ENCODE measurements at regions not wholly inside any gene's neighbourhood (a gene's known extent, or its start where the extent isn't known, plus 50 kb on each side); places are given as distances from the start of the nearest gene placed in this dataset.

DNA sequence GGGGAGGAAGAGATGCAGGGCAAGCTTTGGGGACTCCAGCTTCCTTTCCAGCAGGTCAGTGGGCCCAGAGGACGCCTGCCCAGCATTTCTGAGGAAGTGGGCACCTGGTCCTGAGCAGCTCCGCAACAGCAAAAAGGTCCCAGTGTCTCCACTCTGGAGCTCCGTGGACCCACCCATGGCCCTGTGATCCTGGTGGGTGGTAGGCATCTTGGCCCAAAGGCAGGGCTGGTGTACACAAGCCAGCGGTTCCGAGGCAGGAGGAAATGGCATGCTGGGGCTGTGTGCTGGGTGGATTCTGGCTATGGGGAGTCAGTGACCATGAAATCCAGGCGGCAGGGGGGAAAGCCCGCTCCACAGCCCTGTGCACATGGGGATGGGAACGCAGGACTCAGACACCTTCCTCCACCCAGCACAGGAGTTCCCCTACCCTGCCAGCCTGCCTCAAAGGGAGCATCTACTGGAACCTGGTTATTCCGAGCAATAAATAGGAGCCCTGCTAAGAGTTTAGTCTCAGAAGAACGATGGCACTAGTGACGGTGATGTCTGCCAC lies 206.0 kb downstream of the GLI2 start:
- no peak for DNase-seq

DNA sequence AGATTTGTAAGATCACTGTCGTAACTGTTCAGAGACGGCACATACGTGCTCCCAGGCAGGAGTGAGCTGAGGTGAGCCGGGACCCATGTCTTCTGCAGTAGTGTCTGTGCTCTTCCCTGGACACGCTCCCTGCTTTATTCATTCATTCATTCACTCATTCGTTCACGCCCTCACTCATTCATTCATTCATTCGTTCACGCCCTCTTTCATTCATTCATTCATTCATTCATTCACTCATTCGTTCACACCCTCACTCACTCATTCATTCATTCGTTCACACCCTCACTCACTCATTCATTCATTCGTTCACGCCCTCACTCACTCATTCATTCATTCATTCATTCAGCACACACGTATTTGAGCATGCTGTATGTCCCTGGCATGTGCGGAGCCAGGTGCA lies 207.0 kb downstream of the GLI2 start:
- no peak for DNase-seq

DNA sequence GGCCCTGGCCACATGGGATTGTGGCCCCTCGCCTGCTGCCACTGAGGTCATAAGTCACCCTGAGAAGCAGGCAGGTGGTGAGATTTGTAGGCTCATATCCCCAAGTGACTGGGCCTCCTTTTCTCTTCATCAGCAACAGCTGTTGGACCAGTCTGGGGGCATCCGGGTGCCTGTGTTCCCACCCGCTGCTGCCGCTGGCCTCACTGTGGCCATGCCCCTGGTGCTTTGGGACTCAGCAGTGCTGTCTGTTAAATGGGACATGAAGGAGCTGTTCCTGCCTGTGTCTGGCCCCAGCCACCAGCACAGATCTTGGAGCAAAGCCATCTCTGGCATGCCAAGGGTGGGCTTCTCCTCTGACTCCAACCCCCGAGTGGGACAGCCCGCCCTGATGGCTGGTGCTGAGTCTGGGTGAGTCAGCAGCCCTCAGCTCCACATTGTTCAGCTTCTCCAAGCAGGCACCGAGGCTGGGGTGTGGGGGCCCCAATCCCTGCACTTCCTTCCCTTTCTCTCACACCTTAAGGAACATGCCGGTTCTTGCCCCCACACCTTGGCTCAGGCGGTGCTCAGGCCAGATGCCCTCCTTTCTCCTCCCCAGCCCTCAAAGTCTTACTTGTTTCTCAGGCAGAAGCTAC lies 207.9 kb downstream of the GLI2 start:
- no peak for DNase-seq

DNA sequence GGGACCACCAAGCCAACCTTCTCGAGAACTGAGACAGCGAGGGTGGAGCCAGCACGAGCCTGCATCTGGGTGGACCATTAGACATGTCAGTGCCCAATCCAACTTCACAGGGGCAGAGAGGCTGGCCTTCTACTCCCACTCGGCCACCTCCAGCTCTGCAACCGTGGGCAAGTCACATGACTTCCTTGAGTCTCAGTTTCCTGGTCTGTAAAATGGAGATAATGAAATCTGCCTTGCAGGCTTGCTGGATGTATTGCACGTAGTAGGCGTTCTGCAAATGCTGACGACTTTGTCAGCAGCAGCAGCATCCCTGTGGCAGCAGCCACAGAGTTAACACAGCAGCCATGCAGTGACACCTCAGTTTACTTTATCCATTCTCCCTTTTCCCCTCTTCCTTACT lies 208.9 kb downstream of the GLI2 start:
- DNase-seq: no peak

DNA sequence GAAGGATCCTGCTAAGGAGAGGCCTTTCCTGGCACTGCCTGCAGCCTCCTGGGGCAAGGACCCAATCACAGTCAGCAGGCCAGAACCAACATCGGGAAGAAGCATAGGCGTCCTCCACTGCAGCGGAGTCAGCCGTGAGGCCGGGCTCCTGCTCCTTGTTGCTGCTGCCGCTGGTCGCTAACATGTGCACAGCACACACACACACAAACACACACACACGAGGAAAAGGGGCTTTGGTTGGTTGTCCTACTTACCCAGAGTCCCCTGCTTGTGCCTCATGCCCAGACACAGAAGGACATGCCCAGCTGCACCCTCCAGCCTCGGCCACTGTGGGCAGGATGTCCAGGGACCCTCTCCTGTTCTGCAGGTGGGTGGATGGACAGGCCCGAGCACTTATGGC lies 209.4 kb downstream of the GLI2 start:
- no peak for DNase-seq

DNA sequence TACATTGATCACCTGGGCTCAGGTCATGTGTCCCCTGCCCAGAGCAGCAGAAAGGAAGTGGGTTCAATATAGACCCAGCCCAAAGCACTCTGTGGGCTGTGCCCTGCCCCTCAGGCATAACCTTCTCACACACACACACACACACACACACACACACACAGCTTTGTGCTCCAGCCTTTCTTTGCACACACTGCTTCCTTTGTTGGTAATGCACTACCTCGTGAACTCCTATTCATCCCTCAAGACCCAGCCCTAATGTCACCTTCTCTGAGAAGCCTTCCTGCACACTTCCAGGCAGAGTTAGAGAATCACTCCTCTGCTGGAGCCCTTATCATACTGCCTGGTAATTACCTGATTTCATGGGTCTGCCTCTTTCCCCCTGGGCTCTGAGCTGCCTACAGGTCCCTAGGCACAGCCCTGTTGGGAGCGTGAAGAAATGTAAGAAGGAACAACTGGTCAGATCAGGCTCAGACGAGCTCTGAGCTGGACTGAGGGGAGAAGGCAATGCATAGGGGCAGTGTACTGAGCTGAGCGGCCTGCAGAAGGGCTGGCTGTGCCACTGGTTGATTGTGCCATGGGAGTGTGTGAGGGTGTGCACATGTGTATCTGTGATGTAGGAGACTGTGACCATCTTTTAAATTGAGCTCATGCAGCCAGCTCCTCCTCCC lies 210.3 kb downstream of the GLI2 start:
- no peak for DNase-seq

DNA sequence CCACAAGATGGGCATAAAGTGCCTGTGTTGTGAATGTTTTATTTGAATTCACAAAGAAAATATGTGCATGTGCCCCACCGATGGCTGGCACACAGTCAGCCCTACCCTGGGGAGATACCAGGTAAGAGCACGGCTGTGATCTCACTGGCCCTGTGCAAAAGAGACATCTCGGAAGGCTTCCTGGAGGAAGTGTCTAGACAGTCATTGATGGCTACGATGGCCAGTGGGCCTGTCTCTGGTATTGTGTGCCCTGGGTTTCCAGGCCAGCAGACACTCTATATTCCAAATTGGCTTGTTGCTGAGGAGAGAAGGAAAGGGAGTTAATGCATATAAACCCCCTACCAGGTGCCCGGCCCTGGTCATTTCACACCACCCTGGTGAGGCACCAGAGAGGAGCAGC lies 211.7 kb downstream of the GLI2 start:
- no peak for DNase-seq

DNA sequence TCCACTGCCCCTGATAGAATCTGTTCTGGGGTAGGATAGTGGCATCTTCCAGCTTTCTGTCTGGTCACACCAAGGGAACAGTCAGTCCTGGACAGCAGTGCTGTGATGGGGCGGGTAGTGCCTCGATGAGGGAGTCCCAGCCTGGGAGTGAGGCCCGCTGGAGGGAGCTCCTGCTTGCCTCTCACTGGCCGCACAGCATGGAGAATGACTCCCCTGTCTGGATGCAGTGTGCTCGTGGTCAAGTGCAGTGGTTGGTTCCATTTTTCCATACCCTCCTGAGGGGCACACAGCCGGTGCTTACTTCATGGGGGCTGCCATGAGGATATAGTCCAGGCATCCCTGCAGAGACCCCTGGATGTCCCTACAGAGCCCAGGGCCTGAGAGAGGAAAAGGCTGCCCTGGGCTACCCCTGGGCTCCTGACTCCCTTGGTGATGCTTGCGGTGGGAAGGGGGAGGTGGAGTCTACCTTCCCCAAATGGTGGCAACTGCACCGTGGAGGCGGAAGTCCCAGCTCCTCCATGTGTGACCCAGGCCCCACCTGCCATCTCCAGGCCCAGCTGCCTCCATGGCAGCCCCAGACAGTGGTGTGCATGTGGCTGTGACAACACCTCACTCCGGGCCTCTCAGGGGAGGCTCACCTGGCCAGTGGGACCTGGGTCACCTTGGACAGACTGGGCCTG lies 212.5 kb downstream of the GLI2 start:
- no peak for DNase-seq

DNA sequence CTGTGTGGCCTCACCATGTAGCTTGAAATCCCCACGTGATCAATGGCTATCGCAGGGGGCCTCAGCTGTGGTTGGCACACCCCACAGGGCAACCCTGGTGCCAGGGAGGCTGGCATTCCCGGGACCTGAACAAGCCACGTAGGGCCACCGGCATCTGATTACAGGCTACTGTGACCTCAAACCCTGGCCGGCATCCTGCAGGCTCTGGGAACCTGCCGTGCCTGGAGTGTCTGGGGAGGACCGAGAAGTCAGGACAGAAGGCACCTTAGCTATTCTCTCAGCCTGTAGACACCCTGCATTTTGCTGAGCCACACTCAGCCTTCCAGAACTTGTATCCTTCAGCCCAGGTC lies 213.0 kb downstream of the GLI2 start:
- no peak for DNase-seq

DNA sequence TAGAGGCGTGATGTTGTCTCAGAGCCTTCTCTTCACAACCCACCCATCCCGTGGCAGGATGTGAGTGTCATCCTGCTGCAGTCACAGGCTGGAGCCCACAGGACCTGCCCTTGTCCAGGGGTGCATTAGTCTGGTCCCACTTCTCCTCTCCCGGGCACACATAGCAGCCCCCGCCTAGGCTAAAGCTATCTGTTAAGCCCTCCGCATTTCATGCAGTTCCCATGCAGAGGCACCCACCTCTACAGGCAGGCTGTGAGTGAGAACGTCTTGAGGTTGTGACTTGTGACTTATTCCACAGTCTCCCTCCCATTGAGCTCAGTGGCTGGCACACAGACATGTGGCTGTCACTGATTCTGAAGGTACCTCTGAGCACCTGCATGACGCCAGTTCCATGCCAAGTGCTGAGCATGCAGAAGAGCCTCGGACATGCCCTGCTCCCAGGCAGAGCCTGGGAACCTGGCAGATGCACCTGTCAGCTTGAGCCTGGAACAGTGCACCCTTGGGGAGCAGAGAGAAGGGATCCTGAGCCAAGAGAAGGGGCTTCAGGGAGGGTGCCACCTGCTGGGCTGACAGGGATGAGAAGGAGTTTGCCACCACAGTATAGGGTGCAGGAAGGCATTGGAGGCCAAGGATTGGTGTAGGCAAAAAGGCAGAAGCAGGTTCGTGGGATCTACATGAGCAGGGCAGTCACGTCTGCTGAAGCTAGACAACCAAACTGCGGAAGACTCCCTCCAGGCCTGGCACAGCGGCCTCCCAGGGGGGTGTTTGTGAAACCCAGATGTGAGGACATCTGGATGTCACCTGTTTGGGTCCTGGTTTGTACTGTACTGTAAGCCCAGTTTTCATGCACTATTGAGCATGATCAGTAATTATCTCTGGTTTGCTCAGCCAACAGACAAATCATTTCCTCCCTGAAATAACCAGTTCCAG lies 213.6 kb downstream of the GLI2 start:
- DNase-seq: peak; percentile 17

DNA sequence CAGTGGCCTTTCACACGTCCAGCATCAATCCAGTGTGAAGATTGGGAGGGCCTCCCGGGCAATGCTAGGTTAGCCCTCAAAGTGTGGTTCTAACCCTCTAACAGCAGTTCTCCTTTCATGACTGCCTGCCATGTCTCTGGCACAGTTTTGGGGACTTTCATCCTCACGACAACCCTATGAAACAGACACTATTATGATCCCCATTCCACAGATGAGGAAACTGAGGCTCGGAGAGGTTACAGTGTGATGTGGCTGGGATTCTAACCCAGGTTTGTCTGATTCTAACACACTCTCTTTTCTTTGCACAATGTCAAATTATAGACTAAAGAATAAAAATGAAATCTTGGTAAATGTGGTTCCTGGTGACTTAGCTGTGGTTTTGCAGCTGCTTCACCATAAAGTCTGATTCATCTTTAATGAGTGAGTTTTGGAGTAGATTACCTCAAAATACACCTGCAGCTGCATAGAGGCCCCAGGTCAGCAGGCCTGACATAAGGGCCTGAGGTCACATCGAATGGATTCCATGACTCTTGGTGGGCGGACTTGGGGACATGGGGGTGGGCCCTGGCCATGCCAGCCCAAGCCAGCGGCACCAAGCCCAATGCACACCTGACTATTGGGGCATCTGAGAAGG lies 214.4 kb downstream of the GLI2 start:
- no peak for DNase-seq

DNA sequence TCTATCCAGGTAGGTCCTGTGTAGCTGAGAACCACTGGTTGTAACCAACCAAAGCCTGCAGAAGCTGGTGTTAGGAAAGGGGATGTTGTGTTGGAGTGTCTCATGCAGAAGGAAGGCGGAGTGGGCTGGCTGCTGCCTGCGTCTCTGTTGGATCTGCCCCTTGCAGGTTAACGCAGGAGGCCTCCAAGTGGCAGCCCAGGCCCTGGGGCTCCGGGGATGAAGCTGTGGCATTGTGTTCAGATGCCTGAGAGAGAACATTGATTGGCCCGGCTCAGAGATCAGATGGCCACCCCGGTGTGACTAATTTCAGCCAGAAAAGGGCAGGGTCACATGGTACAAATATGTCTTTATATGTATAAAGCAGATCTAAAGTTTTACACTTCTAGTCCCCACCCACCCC lies 216.0 kb downstream of the GLI2 start:
- no peak for DNase-seq

DNA sequence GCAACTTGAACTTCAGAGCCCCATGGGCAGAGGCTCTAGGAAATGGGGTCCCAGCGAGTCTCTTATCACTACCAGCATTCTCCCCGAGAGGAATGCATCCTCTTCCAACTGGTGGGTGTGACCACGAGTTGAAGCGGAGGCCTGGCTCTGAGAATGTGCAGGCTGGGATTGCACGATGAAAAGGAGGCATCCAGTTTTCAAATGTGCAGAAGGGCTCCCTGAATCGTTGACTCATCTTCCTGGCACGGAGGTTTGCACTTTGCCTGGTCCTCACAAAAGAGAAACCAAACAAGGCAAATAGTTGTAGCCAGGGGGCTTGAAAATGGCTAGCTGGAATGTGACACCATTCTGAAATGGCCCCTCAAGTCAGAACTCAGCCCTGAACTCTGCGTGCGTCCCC lies 216.7 kb downstream of the GLI2 start:
- no peak for DNase-seq

DNA sequence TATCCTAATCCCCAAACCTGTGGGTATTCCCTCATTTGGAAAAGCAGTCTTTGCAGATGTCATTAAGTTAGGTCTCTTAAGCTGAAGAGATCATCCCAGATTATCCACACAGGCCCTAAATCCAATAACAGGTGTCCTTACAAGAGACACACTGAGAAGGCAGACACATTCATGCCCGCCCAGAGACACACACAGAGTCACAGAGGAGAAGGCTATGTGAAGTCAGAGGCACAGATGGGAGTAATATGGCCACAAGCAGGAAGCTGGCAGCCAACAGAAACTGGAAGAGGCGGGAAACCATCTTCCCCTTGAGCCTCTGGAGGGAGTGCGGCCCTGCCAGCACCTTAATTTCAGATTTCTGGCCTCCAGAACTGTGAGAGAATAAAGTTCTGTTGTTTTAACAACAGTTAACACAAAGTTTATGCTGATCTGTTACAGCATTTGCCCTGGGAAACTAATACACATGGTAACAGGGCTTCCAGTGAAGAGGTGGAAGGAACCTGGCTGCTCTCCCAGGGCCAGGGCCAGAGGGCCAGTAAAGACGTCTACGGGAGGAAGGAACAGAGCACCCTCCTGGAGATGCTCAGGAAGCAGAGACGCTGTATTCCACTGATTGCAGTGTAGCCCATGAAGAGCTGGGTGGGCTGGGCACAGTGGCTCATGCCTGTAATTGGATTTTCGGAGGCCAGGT lies 217.5 kb downstream of the GLI2 start:
- no peak for DNase-seq

DNA sequence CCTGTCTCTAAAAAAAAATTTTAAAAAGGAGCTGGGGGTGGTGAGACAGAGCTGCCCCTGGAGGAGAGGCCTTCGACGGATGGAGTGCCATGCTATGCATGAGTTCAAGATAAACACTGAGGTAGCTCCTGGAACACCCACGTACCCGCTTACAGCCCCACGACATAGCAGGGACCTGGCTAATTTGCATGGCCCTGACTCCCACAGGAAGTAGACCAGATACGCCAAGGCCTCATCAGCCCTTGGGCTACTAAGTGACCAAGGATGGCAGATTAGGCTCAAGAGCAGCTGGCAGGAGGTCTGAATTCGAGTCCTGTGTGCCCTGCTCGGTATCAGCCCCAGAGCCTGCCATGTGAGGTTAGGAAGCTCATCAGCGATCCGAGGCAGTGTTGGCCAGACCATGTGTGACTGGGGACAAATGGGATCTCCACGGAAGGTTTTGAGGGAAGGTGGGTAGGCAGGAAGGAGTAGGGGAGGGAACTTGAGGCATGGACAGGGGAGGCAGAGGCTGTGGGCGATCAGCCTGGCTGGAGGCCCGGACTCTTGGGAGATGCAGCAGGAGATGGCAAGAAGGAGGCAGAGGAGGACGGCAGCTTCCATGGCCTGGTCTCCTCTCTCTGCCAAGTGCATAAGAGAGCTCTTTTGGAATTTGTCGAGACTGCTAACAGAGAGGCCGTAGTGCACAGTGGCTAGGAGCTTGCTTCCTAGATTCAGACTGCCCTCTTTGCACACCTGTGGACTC lies 218.3 kb downstream of the GLI2 start:
- no peak for DNase-seq

DNA sequence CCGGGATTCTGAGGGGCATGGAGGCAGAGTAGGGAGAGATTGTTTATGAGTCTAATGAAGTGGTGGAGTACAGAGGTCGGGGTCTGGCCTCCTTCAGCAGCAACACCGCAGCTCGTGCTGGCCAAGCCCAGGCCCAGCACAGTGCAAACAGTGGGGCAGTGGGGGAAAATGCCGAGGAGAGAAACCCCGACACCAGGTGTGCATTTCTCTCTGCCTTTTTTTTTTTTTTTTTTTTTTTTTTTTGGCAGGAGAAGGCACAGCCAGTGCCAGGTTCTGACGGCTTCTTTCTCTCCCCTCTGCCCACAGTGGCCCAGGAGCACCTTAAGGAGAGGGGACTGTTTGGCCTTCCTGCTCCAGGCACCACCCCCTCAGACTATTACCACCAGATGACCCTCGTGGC lies 219.3 kb downstream of the GLI2 start:
- DNase-seq: no peak

DNA sequence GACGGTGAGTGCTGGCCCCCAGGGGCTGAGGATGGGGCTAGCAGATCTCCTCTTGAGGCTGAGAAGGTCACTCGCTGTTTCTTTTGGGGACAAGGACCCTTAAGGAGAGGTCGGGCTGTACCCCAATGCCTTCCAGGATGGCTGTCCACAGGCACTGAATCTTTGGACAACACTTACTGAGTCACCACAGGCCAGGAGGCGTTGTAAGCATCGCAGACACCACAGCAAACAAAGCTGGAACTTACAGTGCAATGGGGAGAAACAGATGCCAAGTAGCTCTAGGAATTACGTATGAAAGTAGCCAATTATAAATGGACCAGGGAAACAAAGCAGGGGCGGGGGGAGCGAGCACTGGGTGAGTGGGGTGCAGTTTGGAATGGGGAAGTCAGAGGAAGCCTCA lies 219.8 kb downstream of the GLI2 start:
- DNase-seq: no peak

DNA sequence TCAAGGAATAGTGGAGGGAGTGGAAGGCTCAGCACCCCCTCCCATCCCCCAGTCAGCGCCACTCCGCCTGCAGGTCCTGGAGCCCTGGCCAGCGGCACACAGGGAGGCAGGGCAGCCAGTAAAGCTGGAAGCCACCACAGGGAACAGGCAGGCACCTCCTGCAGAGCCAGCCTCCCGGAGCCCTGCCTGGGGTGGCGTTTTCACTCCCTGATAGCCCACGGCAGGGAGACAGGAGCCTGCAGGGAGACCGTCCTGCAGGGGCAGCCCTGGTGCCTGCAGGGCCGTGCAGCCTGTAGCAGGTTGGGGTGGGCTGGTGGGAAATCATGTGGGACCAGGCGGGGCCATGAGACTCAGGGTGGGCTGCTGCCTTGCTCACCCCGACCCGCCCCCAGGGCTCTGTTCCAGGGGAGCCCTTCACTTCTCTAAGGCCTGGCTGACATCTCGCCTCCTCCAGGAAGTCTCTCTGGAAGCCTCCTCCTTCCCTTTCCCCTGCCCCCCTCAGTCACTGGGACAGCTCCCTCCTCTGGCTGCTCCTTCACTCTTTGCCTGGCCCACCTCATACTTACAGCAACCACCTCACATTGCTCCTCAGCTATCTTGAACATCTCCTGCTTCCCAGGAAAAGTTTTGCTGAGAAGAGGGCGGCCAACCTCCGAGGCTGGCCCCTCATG lies 221.0 kb downstream of the GLI2 start:
- no peak for DNase-seq

DNA sequence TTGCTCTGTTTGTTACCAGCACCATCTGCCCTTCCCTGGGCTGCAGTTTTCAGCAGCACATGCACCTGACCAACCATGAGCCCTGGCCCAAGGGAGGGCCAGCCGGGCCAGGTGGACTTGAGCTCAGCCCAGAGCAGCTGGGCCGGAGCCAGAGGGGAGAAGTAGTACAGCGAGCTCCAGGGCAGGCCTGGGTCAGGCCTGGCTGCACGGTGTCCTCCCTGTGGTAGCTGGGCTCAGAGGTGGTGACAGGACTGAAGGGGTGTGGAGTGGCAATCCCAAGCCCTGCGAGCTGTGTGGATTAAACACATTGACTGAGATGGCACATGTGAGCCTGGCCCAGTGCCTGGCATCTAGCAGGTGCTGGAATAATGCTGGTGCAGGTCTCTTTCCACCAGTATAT lies 222.2 kb downstream of the GLI2 start:
- no peak for DNase-seq

DNA sequence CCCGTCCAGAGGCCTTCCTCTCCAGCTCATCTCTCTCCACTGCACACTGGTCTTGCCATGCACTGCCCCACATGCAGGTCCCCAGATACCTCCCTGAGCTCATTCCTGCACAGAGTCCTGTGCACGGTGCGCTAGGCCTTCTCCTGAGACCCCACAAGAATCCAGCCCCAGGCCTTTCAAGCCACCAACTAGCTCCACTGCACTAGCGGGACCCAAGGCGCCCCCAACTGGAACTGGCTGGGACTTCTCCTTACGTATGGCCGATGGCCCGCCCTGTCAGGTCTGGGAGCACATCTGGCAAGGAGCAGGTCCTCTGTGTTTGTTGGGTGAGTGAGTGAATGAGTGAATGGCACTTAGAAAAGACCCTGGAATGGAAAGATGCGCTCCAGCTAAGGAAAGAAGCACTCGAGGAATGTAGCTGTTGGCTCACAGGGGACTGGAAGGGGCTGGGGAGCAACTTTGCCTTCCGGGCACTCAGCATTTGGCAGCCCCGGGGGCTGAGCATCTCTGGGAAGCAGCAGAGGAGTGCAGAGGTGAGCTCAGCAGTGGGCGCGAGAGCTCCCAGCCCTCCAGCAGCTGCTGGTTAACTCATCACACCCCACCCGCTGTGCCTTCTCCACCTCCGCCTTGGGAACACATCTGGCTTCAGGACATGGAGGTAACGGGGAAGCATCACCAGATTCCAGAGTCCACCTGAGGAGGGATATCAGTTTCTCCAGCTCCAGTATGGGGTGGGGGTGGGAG lies 223.1 kb downstream of the GLI2 start:
- DNase-seq: peak; percentile 30

All from NCI-H69 (cell line).